Effector memory CD8-positive, alpha-beta T cell (primary cell): ENCODE measurements at regions not wholly inside any gene's neighbourhood (a gene's known extent, or its start where the extent isn't known, plus 50 kb on each side); places are given as distances from the start of the nearest gene placed in this dataset.

Source experiments
- ATAC-seq: fragments of 150-1000 bp; cut with Tn5 transposase; replicated peaks from 2 replicates; pipeline ENCODE4 v1.10.0; 2021; ENCODE audit warnings: mild to moderate bottlenecking, moderate library complexity
- DNase-seq, 3 experiments: peaks; one replicate each; pipeline ENCODE4 v3.0.0; 2021
- H3K27ac Mint-ChIP-seq, 2 donors: one replicate each; pipeline ENCODE4 v1.8.0; 2022; ENCODE audit warnings: mild to moderate bottlenecking in 2 of 2, mixed read lengths in 2 of 2, moderate library complexity in 2 of 2
- H3K27me3 Mint-ChIP-seq, 2 donors: one replicate each; pipeline ENCODE4 v1.8.0; 2022; ENCODE audit warnings: mixed read lengths in 2 of 2
- H3K36me3 Mint-ChIP-seq: one replicate; pipeline ENCODE4 v1.8.0; 2022; ENCODE audit warnings: mild to moderate bottlenecking, moderate library complexity, mixed read lengths; ENCODE audit not compliant: insufficient read depth
- H3K4me1 Mint-ChIP-seq, 2 donors: one replicate each; pipeline ENCODE4 v1.8.0; 2022; ENCODE audit warnings: low read depth in 2 of 2, mixed read lengths in 2 of 2
- H3K4me3 Mint-ChIP-seq, 2 donors: one replicate each; pipeline ENCODE4 v1.8.0; 2022; ENCODE audit warnings: mild to moderate bottlenecking in 2 of 2, mixed read lengths in 2 of 2, moderate library complexity in 2 of 2
- H3K9me3 Mint-ChIP-seq, 2 donors: one replicate each; pipeline ENCODE4 v1.8.0; 2022; ENCODE audit warnings: mixed read lengths in 2 of 2

DNA sequence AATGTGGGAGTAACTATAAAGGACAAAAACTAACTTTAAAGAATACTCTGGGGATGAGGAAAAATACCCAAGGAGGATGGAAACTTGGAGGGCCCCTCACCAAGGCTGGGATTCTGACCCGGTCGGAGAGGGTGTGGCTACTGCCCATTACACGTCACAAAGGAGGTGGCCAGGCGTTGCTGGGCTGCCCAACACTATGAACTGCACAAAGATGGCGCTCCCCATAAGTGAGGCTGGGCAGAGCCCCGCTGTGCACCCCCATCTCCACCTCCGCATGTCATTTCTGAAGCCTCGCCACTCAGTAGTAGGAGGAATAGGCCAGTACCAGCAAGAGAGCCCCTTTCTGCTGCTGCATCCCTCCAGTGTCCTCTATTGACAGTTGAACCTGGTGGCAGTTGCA, 290.1 kb upstream of the ZNF32 start:
- ATAC-seq (no peak), DNase-seq (no peak)
- H3K9me3 Mint-ChIP-seq = no peaks in the 10 kb centered on the region
- H3K27ac Mint-ChIP-seq = no peak overlapping the region
- peaks cover 18 to 24% of the 10 kb centered on the region in 2 donors for H3K4me1 Mint-ChIP-seq
- H3K27me3 Mint-ChIP-seq = peaks cover 5 to 7% of the 10 kb centered on the region in 2 donors
- peaks cover 3% of the 10 kb centered on the region for H3K36me3 Mint-ChIP-seq
- H3K4me3 Mint-ChIP-seq = no peak overlapping the region

GRCh38 chr10:43931308-43931930, 282.7 kb upstream of the ZNF32 start:
- no peak overlapping the region for H3K27ac Mint-ChIP-seq

GRCh38 chr10:43930777-43931176, 282.1 kb upstream of the ZNF32 start:
- no peaks in the 10 kb centered on the region for H3K9me3 Mint-ChIP-seq
- DNase-seq (no peak), ATAC-seq (no peak)
- H3K36me3 Mint-ChIP-seq = no peaks in the 10 kb centered on the region
- no peak overlapping the region for H3K4me3 Mint-ChIP-seq
- peaks cover 40 to 68% of the 10 kb centered on the region in 2 donors for H3K27me3 Mint-ChIP-seq
- no peak overlapping the region for H3K27ac Mint-ChIP-seq
- H3K4me1 Mint-ChIP-seq = peaks cover 0 to 3% of the 10 kb centered on the region in 2 donors

More at GRCh38 chr10:43931308-43931930, 282.7 kb upstream of the ZNF32 start:
- H3K4me1 Mint-ChIP-seq = peaks cover 0 to 3% of the 10 kb centered on the region in 2 donors
- peaks cover 39 to 65% of the 10 kb centered on the region in 2 donors for H3K27me3 Mint-ChIP-seq
- H3K4me3 Mint-ChIP-seq = no peak overlapping the region
- ATAC-seq = no peak
- no peak for DNase-seq
- H3K9me3 Mint-ChIP-seq = no peaks in the 10 kb centered on the region
- no peaks in the 10 kb centered on the region for H3K36me3 Mint-ChIP-seq

DNA sequence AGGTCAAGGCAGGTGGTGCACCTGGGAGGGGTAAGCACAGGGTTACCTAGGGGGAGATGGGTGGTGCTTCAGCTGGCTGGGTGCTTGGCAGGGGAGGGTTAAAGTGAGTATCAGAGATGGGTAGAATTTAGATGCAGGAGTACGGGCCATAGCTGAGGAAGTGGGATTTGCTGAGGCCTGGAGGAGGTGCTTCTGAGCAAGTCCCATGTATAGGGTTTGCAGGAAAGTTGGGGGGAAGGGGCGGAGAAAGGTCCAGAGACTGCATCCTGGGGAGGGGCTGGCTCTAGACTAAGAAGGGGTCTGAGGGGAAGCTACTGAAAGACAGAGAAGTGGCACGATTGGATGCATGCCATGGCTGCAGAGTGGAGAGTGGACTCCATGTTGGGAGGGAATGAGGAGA, 281.6 kb upstream of the ZNF32 start:
- no peak for ATAC-seq
- Mint-ChIP-seq H3K27me3 (peaks cover 40 to 72% of the 10 kb centered on the region in 2 donors), H3K27ac (no peak overlapping the region)

GRCh38 chr10:43929122-43929521, 280.4 kb upstream of the ZNF32 start:
- DNase-seq (no peak), ATAC-seq (no peak)
- Mint-ChIP-seq H3K36me3 (no peaks in the 10 kb centered on the region), H3K4me1 (peaks cover 0 to 3% of the 10 kb centered on the region in 2 donors), H3K9me3 (no peaks in the 10 kb centered on the region), H3K27ac (no peak overlapping the region), H3K27me3 (peaks cover 40 to 75% of the 10 kb centered on the region in 2 donors), H3K4me3 (no peak overlapping the region)

More for the DNA sequence above, 281.6 kb upstream of the ZNF32 start:
- Mint-ChIP-seq H3K4me1 (peaks cover 0 to 3% of the 10 kb centered on the region in 2 donors), H3K4me3 (no peak overlapping the region), H3K36me3 (no peaks in the 10 kb centered on the region), H3K9me3 (no peaks in the 10 kb centered on the region)
- DNase-seq = no peak

GRCh38 chr10:43928425-43928968, 279.8 kb upstream of the ZNF32 start:
- ATAC-seq (no peak), DNase-seq (no peak)
- H3K36me3 Mint-ChIP-seq = no peaks in the 10 kb centered on the region
- H3K27me3 Mint-ChIP-seq = peaks cover 40 to 74% of the 10 kb centered on the region in 2 donors
- H3K9me3 Mint-ChIP-seq = no peaks in the 10 kb centered on the region
- no peak overlapping the region for H3K27ac Mint-ChIP-seq
- no peak overlapping the region for H3K4me3 Mint-ChIP-seq
- peaks cover 0 to 3% of the 10 kb centered on the region in 2 donors for H3K4me1 Mint-ChIP-seq

DNA sequence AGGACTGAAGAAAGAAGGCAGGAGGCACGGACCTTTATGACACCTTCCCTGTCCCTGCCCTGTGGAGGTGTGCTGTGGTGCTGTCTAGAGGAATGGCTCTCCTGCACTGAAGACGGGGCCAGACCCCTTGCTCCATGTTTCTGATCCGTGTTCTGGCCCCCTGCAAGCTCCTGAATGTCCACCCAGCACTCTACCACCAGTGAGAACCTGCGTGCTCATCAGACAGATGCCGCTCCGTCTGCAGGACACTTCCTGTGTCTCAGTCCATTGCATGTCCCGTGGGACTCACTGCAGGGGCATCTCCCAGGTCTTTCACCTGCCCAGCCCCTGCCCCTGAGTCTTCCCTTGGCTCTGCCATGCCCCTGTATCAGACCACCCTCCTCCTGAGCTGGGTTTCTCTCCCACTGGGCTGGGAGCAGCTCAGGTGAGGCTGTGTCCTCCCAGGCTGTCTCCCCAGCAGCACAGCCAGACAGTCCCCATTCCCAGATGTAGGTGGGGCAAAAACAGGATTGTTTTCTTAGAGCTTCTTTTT, 278.3 kb upstream of the ZNF32 start:
- Mint-ChIP-seq H3K9me3 (no peaks in the 10 kb centered on the region), H3K4me3 (no peak overlapping the region), H3K27ac (no peak overlapping the region), H3K36me3 (no peaks in the 10 kb centered on the region), H3K4me1 (peaks cover 0 to 3% of the 10 kb centered on the region in 2 donors), H3K27me3 (peaks cover 38 to 86% of the 10 kb centered on the region in 2 donors)
- ATAC-seq (no peak), DNase-seq (no peak)

GRCh38 chr10:43926371-43926770, 277.7 kb upstream of the ZNF32 start:
- Mint-ChIP-seq H3K9me3 (no peaks in the 10 kb centered on the region), H3K27ac (no peak overlapping the region), H3K4me1 (peaks cover 0 to 3% of the 10 kb centered on the region in 2 donors), H3K36me3 (no peaks in the 10 kb centered on the region), H3K4me3 (no peak overlapping the region), H3K27me3 (peaks cover 35 to 82% of the 10 kb centered on the region in 2 donors)
- DNase-seq = no peak
- no peak for ATAC-seq

GRCh38 chr10:43925793-43926192, 277.1 kb upstream of the ZNF32 start:
- DNase-seq (no peak), ATAC-seq (no peak)
- H3K27me3 Mint-ChIP-seq = peaks cover 35 to 76% of the 10 kb centered on the region in 2 donors
- peaks cover 0 to 3% of the 10 kb centered on the region in 2 donors for H3K4me1 Mint-ChIP-seq
- no peak overlapping the region for H3K4me3 Mint-ChIP-seq
- H3K36me3 Mint-ChIP-seq = no peaks in the 10 kb centered on the region
- H3K27ac Mint-ChIP-seq = no peak overlapping the region
- H3K9me3 Mint-ChIP-seq = no peaks in the 10 kb centered on the region

- no peaks in the 10 kb centered on the region for H3K4me1 Mint-ChIP-seq
- peaks cover 19 to 54% of the 10 kb centered on the region in 2 donors for H3K27me3 Mint-ChIP-seq
- H3K27ac Mint-ChIP-seq = no peak overlapping the region
- no peak overlapping the region for H3K4me3 Mint-ChIP-seq
- no peaks in the 10 kb centered on the region for H3K36me3 Mint-ChIP-seq
- no peaks in the 10 kb centered on the region for H3K9me3 Mint-ChIP-seq
- DNase-seq = no peak
- ATAC-seq = no peak
Observed at GRCh38 chr10:43923328-43923727, 274.6 kb upstream of the ZNF32 start.

DNA sequence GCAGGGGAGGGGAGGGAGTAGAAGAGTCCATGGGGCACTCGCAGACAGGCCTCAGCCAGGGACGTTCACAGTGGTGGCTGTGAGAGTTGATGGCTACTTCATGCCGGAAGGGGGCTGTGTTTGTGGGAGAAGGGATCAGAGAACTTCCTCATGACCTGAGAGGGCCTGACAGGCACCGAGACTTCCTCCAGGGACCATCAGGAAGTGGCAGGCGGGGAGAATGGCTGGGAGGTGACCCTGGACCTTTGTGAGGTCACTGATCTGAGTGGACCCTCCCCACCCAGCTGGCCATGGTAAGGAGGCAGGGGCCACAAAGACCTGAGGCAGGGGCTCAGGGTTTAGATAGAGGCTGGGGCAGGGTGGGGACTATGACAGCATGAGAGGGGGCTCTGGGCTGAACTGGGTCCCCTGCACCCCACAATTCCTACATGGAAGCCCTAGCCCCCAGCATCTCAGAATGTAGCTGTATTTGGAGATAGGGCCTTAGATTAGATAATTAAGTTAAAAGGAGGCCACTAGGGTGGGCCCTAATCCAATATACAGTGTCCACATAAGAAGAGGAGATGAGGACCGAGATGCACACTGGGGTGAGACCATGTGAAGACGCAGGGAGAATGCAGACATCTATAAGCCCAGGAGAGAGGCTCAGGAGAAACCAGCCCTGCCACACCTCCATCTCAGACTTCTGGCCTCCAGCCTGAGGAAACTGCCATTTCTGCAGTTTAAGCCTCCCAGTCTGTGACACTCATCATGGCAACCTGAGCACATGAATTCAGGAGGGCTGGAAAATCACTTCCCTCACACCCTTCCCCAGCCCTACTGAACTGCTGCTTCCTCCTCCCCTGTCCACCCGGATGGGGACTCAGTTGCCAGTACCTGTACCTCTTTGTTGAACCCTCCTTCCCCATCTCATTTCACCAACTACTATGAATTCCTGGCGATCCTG, 273.9 kb upstream of the ZNF32 start:
- ATAC-seq (no peak), DNase-seq (no peak)
- H3K27ac Mint-ChIP-seq = no peak overlapping the region
- no peaks in the 10 kb centered on the region for H3K9me3 Mint-ChIP-seq
- H3K4me3 Mint-ChIP-seq = no peak overlapping the region
- no peaks in the 10 kb centered on the region for H3K4me1 Mint-ChIP-seq
- no peaks in the 10 kb centered on the region for H3K36me3 Mint-ChIP-seq
- peaks cover 12 to 47% of the 10 kb centered on the region in 2 donors for H3K27me3 Mint-ChIP-seq

DNA sequence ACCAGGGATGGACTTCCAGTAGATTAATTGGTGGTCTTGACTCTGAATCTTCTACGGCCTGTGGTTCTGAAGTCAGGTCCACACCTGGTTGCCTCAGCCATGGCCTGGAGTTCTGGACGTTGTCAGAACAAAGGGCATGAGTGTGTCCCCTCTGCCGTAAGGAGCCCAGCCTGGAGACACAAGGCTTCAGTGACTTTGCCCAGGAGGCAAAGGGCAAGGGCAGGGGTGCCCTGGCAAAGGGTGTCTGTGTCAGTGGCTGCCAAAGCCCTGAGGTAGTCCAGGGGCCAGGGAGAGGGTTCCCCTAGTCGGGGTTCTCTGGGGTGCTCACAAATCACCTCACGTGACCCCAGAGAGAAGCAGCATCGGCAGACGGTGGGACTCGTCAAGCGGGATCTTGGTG, 273.2 kb upstream of the ZNF32 start:
- no peaks in the 10 kb centered on the region for H3K4me1 Mint-ChIP-seq
- no peaks in the 10 kb centered on the region for H3K9me3 Mint-ChIP-seq
- H3K27ac Mint-ChIP-seq = no peak overlapping the region
- H3K27me3 Mint-ChIP-seq = peaks cover 4 to 40% of the 10 kb centered on the region in 2 donors
- DNase-seq (no peak), ATAC-seq (no peak)
- H3K36me3 Mint-ChIP-seq = no peaks in the 10 kb centered on the region
- H3K4me3 Mint-ChIP-seq = no peak overlapping the region

DNA sequence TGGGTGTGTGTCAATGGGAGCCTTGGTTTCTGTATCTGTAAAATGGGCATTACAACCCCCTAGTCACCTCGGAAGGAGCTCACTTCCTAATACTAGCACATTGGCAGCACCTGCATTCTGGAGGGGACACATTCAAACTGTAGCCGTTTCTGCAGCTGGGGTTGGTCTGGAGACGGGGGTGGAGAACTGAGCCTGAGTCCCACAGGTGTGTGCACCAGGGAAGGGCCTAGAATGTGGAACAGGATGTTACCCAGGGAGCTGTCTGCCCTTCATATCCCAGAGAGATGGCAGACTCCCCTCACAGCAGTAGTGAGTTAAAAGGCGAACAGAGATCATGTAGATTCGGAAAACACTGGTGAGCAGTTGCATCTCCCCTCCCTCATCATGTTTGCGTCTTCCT, 272.8 kb upstream of the ZNF32 start:
- DNase-seq (no peak), ATAC-seq (no peak)
- peaks cover 2 to 36% of the 10 kb centered on the region in 2 donors for H3K27me3 Mint-ChIP-seq
- no peaks in the 10 kb centered on the region for H3K9me3 Mint-ChIP-seq
- no peaks in the 10 kb centered on the region for H3K36me3 Mint-ChIP-seq
- no peak overlapping the region for H3K27ac Mint-ChIP-seq
- no peaks in the 10 kb centered on the region for H3K4me1 Mint-ChIP-seq
- H3K4me3 Mint-ChIP-seq = no peak overlapping the region
